ENCODE measurements at regions not wholly inside any gene's neighbourhood (a gene's known extent, or its start where the extent isn't known, plus 50 kb on each side); places are given as distances from the start of the nearest gene placed in this dataset.

DNA sequence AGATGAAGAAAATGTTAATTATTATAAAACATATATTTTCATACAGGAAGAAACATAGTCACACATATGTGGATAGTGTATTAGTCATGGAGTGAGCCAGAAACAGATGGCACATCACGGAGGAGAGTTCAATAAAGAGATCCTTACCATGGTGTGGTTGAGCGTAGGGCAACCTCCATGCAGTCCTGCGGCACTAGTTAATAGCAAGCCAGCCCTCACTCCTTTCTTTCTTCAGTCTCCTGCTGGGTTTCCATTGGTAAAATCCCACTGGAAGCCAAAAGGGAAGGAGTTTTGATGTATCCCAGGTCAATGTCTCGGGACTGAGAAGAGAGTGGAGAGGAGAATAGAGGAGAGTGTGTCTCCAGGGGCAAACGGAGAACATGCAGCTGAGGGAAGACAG, 328.1 kb downstream of the NR4A2 start:
- no peak for DNase-seq (ENCODE audit: low spot score)
- in situ Hi-C loops (cut with MboI; ENCODE audit: low sequenced_read_pairs, unreplicated experiment) = no loop called here
- TF ChIP-seq, protein P1, sequence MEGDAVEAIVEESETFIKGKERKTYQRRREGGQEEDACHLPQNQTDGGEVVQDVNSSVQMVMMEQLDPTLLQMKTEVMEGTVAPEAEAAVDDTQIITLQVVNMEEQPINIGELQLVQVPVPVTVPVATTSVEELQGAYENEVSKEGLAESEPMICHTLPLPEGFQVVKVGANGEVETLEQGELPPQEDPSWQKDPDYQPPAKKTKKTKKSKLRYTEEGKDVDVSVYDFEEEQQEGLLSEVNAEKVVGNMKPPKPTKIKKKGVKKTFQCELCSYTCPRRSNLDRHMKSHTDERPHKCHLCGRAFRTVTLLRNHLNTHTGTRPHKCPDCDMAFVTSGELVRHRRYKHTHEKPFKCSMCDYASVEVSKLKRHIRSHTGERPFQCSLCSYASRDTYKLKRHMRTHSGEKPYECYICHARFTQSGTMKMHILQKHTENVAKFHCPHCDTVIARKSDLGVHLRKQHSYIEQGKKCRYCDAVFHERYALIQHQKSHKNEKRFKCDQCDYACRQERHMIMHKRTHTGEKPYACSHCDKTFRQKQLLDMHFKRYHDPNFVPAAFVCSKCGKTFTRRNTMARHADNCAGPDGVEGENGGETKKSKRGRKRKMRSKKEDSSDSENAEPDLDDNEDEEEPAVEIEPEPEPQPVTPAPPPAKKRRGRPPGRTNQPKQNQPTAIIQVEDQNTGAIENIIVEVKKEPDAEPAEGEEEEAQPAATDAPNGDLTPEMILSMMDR (IDR thresholded peaks at IDR 0.05; ENCODE audit: borderline replicate concordance, control extremely low read depth, extremely low read depth, insufficient read depth, missing control alignments) = no peak

DNA sequence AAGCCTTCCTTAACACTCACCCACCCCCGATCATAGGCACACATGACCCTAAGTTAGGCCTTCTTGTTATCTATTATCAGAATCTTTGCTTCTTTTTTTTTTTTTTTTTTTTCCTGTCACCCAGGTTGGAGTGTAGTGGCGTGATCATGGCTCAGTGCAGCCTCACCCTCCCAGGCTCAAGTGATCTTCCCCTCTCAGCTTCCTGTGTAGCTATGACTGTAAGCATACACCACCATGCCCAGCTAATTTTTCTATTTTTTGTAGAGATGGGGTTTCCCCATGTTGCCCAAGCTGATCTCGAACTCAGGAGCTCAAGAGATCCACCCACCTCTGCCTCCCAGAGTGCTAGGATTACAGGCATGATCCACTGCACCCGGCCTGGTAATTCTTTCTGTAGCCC, 328.7 kb downstream of the NR4A2 start:
- in situ Hi-C loops (cut with MboI; ENCODE audit: low sequenced_read_pairs, unreplicated experiment) = no loop called here
- TF ChIP-seq, protein P1 (IDR thresholded peaks at IDR 0.05; ENCODE audit: borderline replicate concordance, control extremely low read depth, extremely low read depth, insufficient read depth, missing control alignments) = no peak
- DNase-seq (ENCODE audit: low spot score) = no peak

DNA sequence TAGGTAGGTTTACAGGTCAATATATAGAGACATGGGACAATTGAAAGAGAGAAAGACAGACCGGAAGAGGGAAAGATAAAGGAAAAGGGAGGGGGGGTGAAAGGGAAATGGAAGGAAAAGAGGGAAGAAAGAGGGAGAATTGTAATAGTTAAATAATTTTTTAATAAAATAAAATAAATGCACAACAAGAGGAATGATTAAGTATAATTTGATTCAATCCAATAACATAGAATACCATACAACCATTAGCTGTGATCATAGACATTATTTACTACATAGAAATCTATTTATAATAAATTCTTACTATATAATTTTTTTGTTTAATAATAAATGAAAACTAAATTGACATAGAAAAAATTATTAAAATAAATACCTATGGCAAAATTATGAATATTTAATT, 330.7 kb downstream of the NR4A2 start:
- TF ChIP-seq, protein P1 (IDR thresholded peaks at IDR 0.05; ENCODE audit: borderline replicate concordance, control extremely low read depth, extremely low read depth, insufficient read depth, missing control alignments) = no peak
- in situ Hi-C loops (cut with MboI; ENCODE audit: low sequenced_read_pairs, unreplicated experiment) = no loop called here
- no peak for DNase-seq (ENCODE audit: low spot score)

DNA sequence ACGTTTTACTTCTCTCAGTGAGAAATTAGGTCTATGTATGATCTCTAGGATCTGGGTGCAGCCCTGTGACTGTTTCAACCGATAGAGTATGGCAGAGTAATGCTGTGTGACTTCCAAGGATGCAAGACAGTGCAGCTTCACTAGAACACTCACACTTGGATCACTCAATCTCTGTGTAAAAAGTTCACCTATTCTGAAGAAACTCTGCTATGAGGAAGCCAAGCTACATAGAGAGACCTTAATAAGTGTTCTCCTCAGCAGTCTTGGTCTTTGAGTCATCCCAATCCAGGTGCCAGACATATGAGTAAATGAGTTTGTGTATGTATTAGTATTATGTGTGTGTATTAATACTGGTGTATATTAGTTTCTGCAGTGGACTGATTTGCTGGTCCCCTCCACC, 335.0 kb downstream of the NR4A2 start:
- no peak for DNase-seq (ENCODE audit: low spot score)
- in situ Hi-C loops (cut with MboI; ENCODE audit: low sequenced_read_pairs, unreplicated experiment) = no loop called here
- TF ChIP-seq, protein P1 (IDR thresholded peaks at IDR 0.05; ENCODE audit: borderline replicate concordance, control extremely low read depth, extremely low read depth, insufficient read depth, missing control alignments) = no peak

DNA sequence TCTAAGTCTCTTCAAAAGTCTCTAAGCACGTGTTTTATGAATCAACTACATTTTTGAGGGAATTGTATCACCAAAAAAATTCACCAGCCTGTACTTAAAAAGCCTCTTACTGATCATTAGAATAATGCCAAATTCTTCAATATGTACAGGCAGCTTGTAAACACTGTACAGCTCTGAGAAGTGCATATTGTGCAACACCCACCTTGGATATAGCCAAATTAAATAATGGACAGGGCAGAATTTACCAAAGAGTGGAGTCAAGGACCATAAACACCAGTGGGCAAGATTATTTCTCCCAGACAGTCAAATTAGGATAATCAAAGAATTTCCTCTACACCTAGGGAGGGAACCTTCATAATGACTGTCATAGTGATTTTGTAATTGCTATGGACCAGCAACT, 338.2 kb downstream of the NR4A2 start:
- TF ChIP-seq, protein P1 (IDR thresholded peaks at IDR 0.05; ENCODE audit: borderline replicate concordance, control extremely low read depth, extremely low read depth, insufficient read depth, missing control alignments) = no peak
- no peak for DNase-seq (ENCODE audit: low spot score)
- in situ Hi-C loops (cut with MboI; ENCODE audit: low sequenced_read_pairs, unreplicated experiment) = no loop called here

DNA sequence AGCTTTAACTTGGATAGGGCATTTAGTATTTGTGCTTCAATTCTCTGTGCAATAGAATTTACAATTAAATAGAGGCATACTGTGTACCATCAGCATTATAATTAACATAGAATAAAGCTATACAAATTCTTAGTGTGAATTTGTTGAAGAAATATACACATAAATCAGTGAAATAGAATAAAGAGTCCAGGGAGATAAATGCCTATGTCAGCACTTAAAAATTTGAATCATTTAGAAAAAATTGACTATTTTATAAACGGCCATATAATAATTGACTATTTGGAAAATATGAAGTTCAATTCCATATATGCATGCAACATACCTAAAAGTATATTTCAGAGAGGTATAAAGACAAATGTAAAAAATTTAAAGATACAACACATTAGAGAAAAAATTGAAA, 348.7 kb downstream of the NR4A2 start:
- in situ Hi-C loops (cut with MboI; ENCODE audit: low sequenced_read_pairs, unreplicated experiment) = no loop called here
- DNase-seq (ENCODE audit: low spot score) = no peak
- TF ChIP-seq, protein P1 (IDR thresholded peaks at IDR 0.05; ENCODE audit: borderline replicate concordance, control extremely low read depth, extremely low read depth, insufficient read depth, missing control alignments) = no peak

DNA sequence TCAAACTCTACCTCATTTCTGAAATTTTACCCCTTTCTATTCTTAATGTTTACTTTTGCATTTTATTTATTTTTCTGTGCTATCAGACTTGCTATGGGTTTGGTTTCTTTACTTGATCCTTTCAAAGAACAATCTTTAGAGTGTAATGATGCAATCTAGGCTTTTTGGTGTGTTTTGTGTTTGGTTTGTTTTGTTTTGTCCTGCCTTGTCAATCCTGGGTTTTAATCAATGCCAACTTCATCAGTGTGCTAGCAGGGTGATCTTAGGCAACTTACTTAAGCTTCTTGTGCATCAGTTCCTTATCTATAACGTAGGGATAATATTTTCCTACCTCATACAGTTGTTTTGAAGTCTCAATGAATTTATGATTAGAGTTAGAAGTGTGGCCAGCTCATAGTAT, 350.4 kb downstream of the NR4A2 start:
- TF ChIP-seq, protein P1 (IDR thresholded peaks at IDR 0.05; ENCODE audit: borderline replicate concordance, control extremely low read depth, extremely low read depth, insufficient read depth, missing control alignments) = no peak
- no peak for DNase-seq (ENCODE audit: low spot score)
- in situ Hi-C loops (cut with MboI; ENCODE audit: low sequenced_read_pairs, unreplicated experiment) = no loop called here

Measured in GM13976 (cell line).